ENCODE measurements at regions not wholly inside any gene's neighbourhood (a gene's known extent, or its start where the extent isn't known, plus 50 kb on each side); places are given as distances from the start of the nearest gene placed in this dataset.

- Histone ChIP-seq H3K36me3 (no peaks in the 10 kb centered on the region), H3K4me1 (no peaks in the 10 kb centered on the region), H3K9me3 (replicated peaks in 1 of 11) (no peaks in the 10 kb centered on the region), H3K27me3 (no peaks in the 10 kb centered on the region), H3K9ac (no peak overlapping the region), H3K4me3 (no peak overlapping the region), H4K20me1 (no peaks in the 10 kb centered on the region), H3K27ac (no peak overlapping the region), H3K4me2 (no peak overlapping the region)
- TF ChIP-seq Cebpa-rat (IDR thresholded peaks at IDR 0.05): no peak
Observed at GRCh38 chr2:114038710-114039109, 148.8 kb downstream of the ACTR3 start.

GRCh38 chr2:114039677-114040076 is 149.8 kb downstream of the ACTR3 start:
- Histone ChIP-seq H3K27ac (no peak overlapping the region), H3K4me1 (no peaks in the 10 kb centered on the region), H4K20me1 (no peaks in the 10 kb centered on the region), H3K9ac (no peak overlapping the region), H3K9me3 (replicated peaks in 1 of 11) (no peaks in the 10 kb centered on the region), H3K36me3 (no peaks in the 10 kb centered on the region), H3K4me3 (no peak overlapping the region), H3K4me2 (no peak overlapping the region), H3K27me3 (no peaks in the 10 kb centered on the region)
- no peak for TF ChIP-seq Cebpa-rat (IDR thresholded peaks at IDR 0.05)

- Histone ChIP-seq H3K4me1 (no peaks in the 10 kb centered on the region), H3K27me3 (no peaks in the 10 kb centered on the region), H3K9me3 (replicated peaks in 1 of 11) (no peaks in the 10 kb centered on the region), H3K4me3 (no peak overlapping the region), H4K20me1 (no peaks in the 10 kb centered on the region), H3K4me2 (no peak overlapping the region), H3K9ac (no peak overlapping the region), H3K36me3 (no peaks in the 10 kb centered on the region), H3K27ac (no peak overlapping the region)
- TF ChIP-seq Cebpa-rat (IDR thresholded peaks at IDR 0.05): no peak
Observed at GRCh38 chr2:114040826-114041225, 150.9 kb downstream of the ACTR3 start.

GRCh38 chr2:114044985-114045384 is 155.1 kb downstream of the ACTR3 start:
- no peak overlapping the region for H3K9ac ChIP-seq
- no peaks in the 10 kb centered on the region for H3K9me3 ChIP-seq (replicated peaks in 1 of 11)
- H3K27me3 ChIP-seq: no peaks in the 10 kb centered on the region
- H3K4me1 ChIP-seq: no peaks in the 10 kb centered on the region
- no peak overlapping the region for H3K4me3 ChIP-seq
- no peak overlapping the region for H3K4me2 ChIP-seq
- H4K20me1 ChIP-seq: no peaks in the 10 kb centered on the region
- TF ChIP-seq Cebpa-rat (IDR thresholded peaks at IDR 0.05): no peak
- no peak overlapping the region for H3K27ac ChIP-seq
- H3K36me3 ChIP-seq: no peaks in the 10 kb centered on the region

GRCh38 chr2:114046373-114046772 is 156.5 kb downstream of the ACTR3 start:
- no peaks in the 10 kb centered on the region for H3K4me1 ChIP-seq

GRCh38 chr2:114046866-114047435 is 157.1 kb downstream of the ACTR3 start:
- H3K4me1 ChIP-seq: no peaks in the 10 kb centered on the region
- no peaks in the 10 kb centered on the region for H3K36me3 ChIP-seq
- H3K27ac ChIP-seq: no peak overlapping the region
- no peaks in the 10 kb centered on the region for H3K9me3 ChIP-seq (replicated peaks in 1 of 11)
- no peaks in the 10 kb centered on the region for H4K20me1 ChIP-seq
- no peak overlapping the region for H3K4me2 ChIP-seq
- TF ChIP-seq Cebpa-rat (IDR thresholded peaks at IDR 0.05): no peak
- no peak overlapping the region for H3K4me3 ChIP-seq
- H3K9ac ChIP-seq: no peak overlapping the region
- H3K27me3 ChIP-seq: no peaks in the 10 kb centered on the region

More at GRCh38 chr2:114046373-114046772, 156.5 kb downstream of the ACTR3 start:
- Histone ChIP-seq H3K9me3 (replicated peaks in 1 of 11) (no peaks in the 10 kb centered on the region), H3K9ac (no peak overlapping the region), H3K4me2 (no peak overlapping the region), H3K27me3 (no peaks in the 10 kb centered on the region), H4K20me1 (no peaks in the 10 kb centered on the region), H3K36me3 (no peaks in the 10 kb centered on the region), H3K4me3 (no peak overlapping the region), H3K27ac (no peak overlapping the region)
- TF ChIP-seq Cebpa-rat (IDR thresholded peaks at IDR 0.05): no peak

- H4K20me1 ChIP-seq: no peaks in the 10 kb centered on the region
- no peaks in the 10 kb centered on the region for H3K36me3 ChIP-seq
- H3K27me3 ChIP-seq: no peaks in the 10 kb centered on the region
- no peak overlapping the region for H3K9ac ChIP-seq
- H3K4me3 ChIP-seq: no peak overlapping the region
- no peaks in the 10 kb centered on the region for H3K4me1 ChIP-seq
- H3K9me3 ChIP-seq (replicated peaks in 1 of 11): no peaks in the 10 kb centered on the region
- H3K27ac ChIP-seq: no peak overlapping the region
- no peak overlapping the region for H3K4me2 ChIP-seq
- TF ChIP-seq Cebpa-rat (IDR thresholded peaks at IDR 0.05): no peak
Observed at GRCh38 chr2:114049280-114049679, 159.4 kb downstream of the ACTR3 start.

GRCh38 chr2:114049826-114050225 is 159.9 kb downstream of the ACTR3 start:
- TF ChIP-seq Cebpa-rat (IDR thresholded peaks at IDR 0.05): no peak
- Histone ChIP-seq H3K36me3 (no peaks in the 10 kb centered on the region), H3K9me3 (replicated peaks in 1 of 11) (no peaks in the 10 kb centered on the region), H3K27me3 (no peaks in the 10 kb centered on the region), H3K4me3 (no peak overlapping the region), H3K4me1 (no peaks in the 10 kb centered on the region), H3K27ac (no peak overlapping the region), H3K4me2 (no peak overlapping the region), H4K20me1 (no peaks in the 10 kb centered on the region), H3K9ac (no peak overlapping the region)

GRCh38 chr2:114056294-114057143 is 166.6 kb downstream of the ACTR3 start:
- no peaks in the 10 kb centered on the region for H3K36me3 ChIP-seq
- no peaks in the 10 kb centered on the region for H3K4me1 ChIP-seq

GRCh38 chr2:114057638-114058037 is 167.7 kb downstream of the ACTR3 start:
- Histone ChIP-seq H3K27me3 (no peaks in the 10 kb centered on the region), H3K9ac (no peak overlapping the region), H3K9me3 (replicated peaks in 1 of 11) (no peaks in the 10 kb centered on the region), H4K20me1 (no peaks in the 10 kb centered on the region), H3K36me3 (no peaks in the 10 kb centered on the region), H3K27ac (no peak overlapping the region), H3K4me3 (no peak overlapping the region), H3K4me1 (0 out of 20 replicates have a peak, but pooled peaks cover 0 to 1% (median 0%) of the 10 kb centered on the region in 10 experiments), H3K4me2 (no peak overlapping the region)
- TF ChIP-seq Cebpa-rat (IDR thresholded peaks at IDR 0.05): no peak

More at GRCh38 chr2:114056294-114057143, 166.6 kb downstream of the ACTR3 start:
- no peak overlapping the region for H3K9ac ChIP-seq
- no peaks in the 10 kb centered on the region for H3K9me3 ChIP-seq (replicated peaks in 1 of 11)
- no peak overlapping the region for H3K27ac ChIP-seq
- no peaks in the 10 kb centered on the region for H4K20me1 ChIP-seq
- no peaks in the 10 kb centered on the region for H3K27me3 ChIP-seq
- no peak overlapping the region for H3K4me2 ChIP-seq
- no peak overlapping the region for H3K4me3 ChIP-seq
- TF ChIP-seq Cebpa-rat (IDR thresholded peaks at IDR 0.05): no peak

All from BLaER1 treated with 17β-estradiol and CSF1 and Interleukin-3, amounts not matched to agents 10 nM and 100 nM (cell line).